HCT116 (cell line): ENCODE measurements at regions not wholly inside any gene's neighbourhood (a gene's known extent, or its start where the extent isn't known, plus 50 kb on each side); places are given as distances from the start of the nearest gene placed in this dataset.

ENCODE experiments used
- ATAC-seq: fragments of 200-7000 bp; cut with Tn5 transposase; 2 replicates; pipeline ENCODE4 v1.9.1; 2020; ENCODE audit warnings: mild to moderate bottlenecking, moderate library complexity
- BruUV-seq: library from RNA; stranded (reverse); fragments of 400-500 nt; replicated peaks from 2 replicates; lab custom pipeline; 2021; lab: Mats Ljungman, UMichigan
- CTCF ChIA-PET: fragments of 300-600 bp; sonication (Branson Sonifier 250); formaldehyde crosslinking; loops from one replicate; lab custom pipeline; 2021; ENCODE audit warnings: antibody characterized with exemption; lab: Charles Lee
- POLR2A ChIA-PET: fragments of 300-600, 350-600 bp; sonication (Branson Sonifier 250); formaldehyde crosslinking; loops from one replicate; lab custom pipeline; 2021; ENCODE audit warnings: antibody characterized with exemption; lab: Charles Lee
- RAD21 ChIA-PET, 2 experiments: fragments of 300-600 bp; sonication (Branson Sonifier 250); formaldehyde crosslinking; loops; one replicate each; lab custom pipeline; 2023; ENCODE audit warnings: low total read pairs in 2 of 2; ENCODE audit not compliant: uncharacterized antibody in 2 of 2, unreplicated experiment in 2 of 2, low non-redundant PET in 1 of 2; lab: Charles Lee
- DNase-seq: peaks from one replicate; pipeline ENCODE4 v3.0.0-alpha.2; 2010; ENCODE audit warnings: low read depth, low spot score
- H2AFZ ChIP-seq: fragments of 200-600 bp; shearing (Covaris generic), sonication (generic); 2 replicates; pipeline ENCODE4 v1.6.1; 2017; ENCODE audit warnings: low read depth, mixed run types, mixed read lengths, antibody characterized with exemption, low read length; ENCODE audit not compliant: poor library complexity, severe bottlenecking
- H3K27ac ChIP-seq: 2 replicates; pipeline ENCODE4 v1.5.1; 2012; ENCODE audit warnings: low read depth, low read length
- H3K27me3 ChIP-seq: fragments of 200-600 bp; sonication (generic); 2 replicates; pipeline ENCODE4 v1.6.1; 2016; ENCODE audit warnings: mixed run types, low read length, mixed read lengths; ENCODE audit not compliant: insufficient read depth
- H3K36me3 ChIP-seq, 2 experiments: fragments of 200-500 bp in 1 of 2; fragments of 200-600 bp in 1 of 2; sonication (Bioruptor generic) in 1 of 2; sonication (generic) in 1 of 2; 2 replicates each; pipeline versions ENCODE4 v1.5.1 to v1.6.1; 2014 to 2016; ENCODE audit warnings: low read length in 2 of 2, inconsistent platforms in 1 of 2, mixed read lengths in 1 of 2, mixed run types in 1 of 2; ENCODE audit not compliant: insufficient read depth in 2 of 2, control insufficient read depth in 1 of 2
- H3K4me1 ChIP-seq, 2 experiments: fragments of 200-600 bp in 1 of 2; sonication (generic) in 1 of 2; 2 replicates each; pipeline versions ENCODE4 v1.5.1 to v1.6.1; 2012 to 2017; ENCODE audit warnings: low read length in 2 of 2, inconsistent platforms in 1 of 2, mild to moderate bottlenecking in 1 of 2, mixed read lengths in 1 of 2, mixed run types in 1 of 2, moderate library complexity in 1 of 2; ENCODE audit not compliant: insufficient read depth in 2 of 2, control insufficient read depth in 1 of 2
- H3K4me2 ChIP-seq: fragments of 200-600 bp; sonication (generic); 2 replicates; pipeline ENCODE4 v1.6.1; 2017; ENCODE audit warnings: mixed run types, low read length, mixed read lengths
- H3K4me3 ChIP-seq, 2 experiments: fragments of 200-600 bp in 1 of 2; sonication (generic) in 1 of 2; replicated peaks in 1 of 2; 2 replicates each; pipeline ENCODE4 v1.5.1; 2011 to 2016; ENCODE audit warnings: low read length in 2 of 2, control low read depth in 1 of 2, low read depth in 1 of 2, mild to moderate bottlenecking in 1 of 2, mixed read lengths in 1 of 2, mixed run types in 1 of 2
- H3K79me2 ChIP-seq: fragments of 200-600 bp; sonication (generic); 2 replicates; pipeline ENCODE4 v1.6.1; 2017; ENCODE audit warnings: mild to moderate bottlenecking, mixed run types, low read length, moderate library complexity, mixed read lengths; ENCODE audit not compliant: insufficient read depth
- H3K9ac ChIP-seq: fragments of 200-600 bp; sonication (generic); 2 replicates; pipeline ENCODE4 v1.6.1; 2016; ENCODE audit warnings: low read length, mixed read lengths
- H3K9me2 ChIP-seq: fragments of 200-600 bp; sonication (generic), shearing (Covaris generic); 2 replicates; pipeline ENCODE4 v1.6.1; 2017; ENCODE audit warnings: mixed run types, mild to moderate bottlenecking, moderate library complexity; ENCODE audit not compliant: insufficient read depth
- H3K9me3 ChIP-seq, 2 experiments: fragments of 200-500 bp in 1 of 2; fragments of 200-600 bp in 1 of 2; sonication (Bioruptor generic) in 1 of 2; sonication (generic) in 1 of 2; 2 replicates each; pipeline ENCODE4 v1.6.1; 2014 to 2017; ENCODE audit warnings: low read length in 2 of 2, mixed read lengths in 2 of 2, inconsistent platforms in 1 of 2, low read depth in 1 of 2, mild to moderate bottlenecking in 1 of 2, mixed run types in 1 of 2, moderate library complexity in 1 of 2; ENCODE audit not compliant: control insufficient read depth in 1 of 2, insufficient read depth in 1 of 2
- H4K20me1 ChIP-seq: fragments of 200-600 bp; sonication (generic), shearing (Covaris generic); 2 replicates; pipeline ENCODE4 v1.6.1; 2017; ENCODE audit warnings: mixed run types, mild to moderate bottlenecking, moderate library complexity; ENCODE audit not compliant: insufficient read depth
- ATF3 ChIP-seq: IDR thresholded peaks from 2 replicates; pipeline ENCODE4 v1.6.1; 2012
- CBX3 ChIP-seq: IDR thresholded peaks from 2 replicates; pipeline ENCODE4 v1.6.1; 2012; ENCODE audit warnings: low read depth
- CEBPB ChIP-seq: IDR thresholded peaks from 2 replicates; pipeline ENCODE4 v1.6.1; 2012; ENCODE audit warnings: low read depth
- CTCF ChIP-seq, 3 experiments: fragments of 200-600 bp in 1 of 3; sonication (generic) in 1 of 3; IDR thresholded peaks in 2 of 3; conservative IDR thresholded peaks in 1 of 3; 2 replicates each; pipeline ENCODE4 v1.5.1; 2012 to 2017; ENCODE audit warnings: low read depth in 2 of 3, low read length in 2 of 3, antibody characterized with exemption in 1 of 3, borderline replicate concordance in 1 of 3, control low read depth in 1 of 3, mild to moderate bottlenecking in 1 of 3, mixed read lengths in 1 of 3, mixed run types in 1 of 3, moderate library complexity in 1 of 3; ENCODE audit not compliant: insufficient read depth in 1 of 3
- EGR1 ChIP-seq: IDR thresholded peaks from 2 replicates; pipeline ENCODE4 v1.6.1; 2012; ENCODE audit warnings: low read depth
- ELF1 ChIP-seq: IDR thresholded peaks from 2 replicates; pipeline ENCODE4 v1.6.1; 2012; ENCODE audit warnings: low read depth, borderline replicate concordance
- EZH2 ChIP-seq: fragments of 200-600 bp; sonication (generic); IDR thresholded peaks from 2 replicates; pipeline ENCODE4 v1.6.1; 2017; ENCODE audit warnings: antibody characterized with exemption, mixed run types
- FOSL1 ChIP-seq: IDR thresholded peaks from 2 replicates; pipeline ENCODE4 v1.6.1; 2012; ENCODE audit warnings: low read depth
- JUND ChIP-seq: IDR thresholded peaks from 2 replicates; pipeline ENCODE4 v1.6.1; 2012
- POLR2AphosphoS5 ChIP-seq: IDR thresholded peaks from 2 replicates; pipeline ENCODE4 v1.6.1; 2011; ENCODE audit warnings: mild to moderate bottlenecking, low read depth, low read length, moderate library complexity
- RAD21 ChIP-seq: IDR thresholded peaks from 2 replicates; pipeline ENCODE4 v1.6.1; 2012; ENCODE audit warnings: low read depth, mild to moderate bottlenecking
- REST ChIP-seq: IDR thresholded peaks from 2 replicates; pipeline ENCODE4 v1.6.1; 2012; ENCODE audit warnings: low read depth
- SIN3A ChIP-seq: IDR thresholded peaks from 2 replicates; pipeline ENCODE4 v1.6.1; 2012; ENCODE audit warnings: low read depth
- SP1 ChIP-seq: IDR thresholded peaks from 2 replicates; pipeline ENCODE4 v1.6.1; 2012; ENCODE audit warnings: low read depth
- SRF ChIP-seq: IDR thresholded peaks from 2 replicates; pipeline ENCODE4 v1.6.1; 2012; ENCODE audit warnings: low read depth
- TCF7L2 ChIP-seq: IDR thresholded peaks from 2 replicates; pipeline ENCODE4 v1.7.0; 2011; ENCODE audit warnings: borderline replicate concordance, inconsistent platforms; ENCODE audit not compliant: insufficient read depth, insufficient read length; ENCODE audit errors: extremely low read depth
- YY1 ChIP-seq: IDR thresholded peaks from 2 replicates; pipeline ENCODE4 v1.6.1; 2011; ENCODE audit warnings: low read length, low read depth, moderate library complexity, mild to moderate bottlenecking; ENCODE audit not compliant: insufficient replicate concordance; ENCODE audit errors: extremely low read depth
- ZBTB33 ChIP-seq: IDR thresholded peaks from 2 replicates; pipeline ENCODE4 v1.6.1; 2011; ENCODE audit warnings: mild to moderate bottlenecking, low read length, moderate library complexity; ENCODE audit not compliant: insufficient replicate concordance; ENCODE audit errors: extremely low read depth
- ZFX ChIP-seq: fragments of 450-650 bp; IDR thresholded peaks from 2 replicates; pipeline ENCODE4 v1.6.1; 2017
- ZNF274 ChIP-seq: fragments of 200-500 bp; sonication (Bioruptor generic); IDR thresholded peaks from 2 replicates; pipeline ENCODE4 v1.6.1; 2014; ENCODE audit warnings: mild to moderate bottlenecking, low read depth, low read length, inconsistent platforms
- intact Hi-C: fragments of 100-400 bp; cut with micrococcal nuclease; formaldehyde crosslinking; loops from 2 replicates; pipeline ENCODE4 v1.10.0; 2022

- Histone ChIP-seq H4K20me1 (no peaks in the 10 kb centered on the region), H3K4me1 (no peaks in the 10 kb centered on the region), H3K79me2 (no peaks in the 10 kb centered on the region), H3K9ac (no peak overlapping the region), H3K9me2 (no peaks in the 10 kb centered on the region), H3K27ac (no peak overlapping the region), H3K4me2 (no peak overlapping the region), H3K36me3 (no peaks in the 10 kb centered on the region), H3K9me3 (peaks cover 0 to 6% of the 10 kb centered on the region in 2 experiments; a peak in 2 of 4 replicates), H3K27me3 (no peaks in the 10 kb centered on the region), H3K4me3 (no peak overlapping the region), H2AFZ (no peak overlapping the region)
- ATAC-seq (no peak), DNase-seq (no peak)
- TF ChIP-seq EGR1 (no peak), YY1 (no peak), ZBTB33 (no peak), ATF3 (no peak), JUND (no peak), SRF (no peak), SP1 (no peak), EZH2 (no peak), RAD21 (no peak), POLR2AphosphoS5 (no peak), SIN3A (no peak), ZNF274 (no peak), REST (no peak), CBX3 (no peak), TCF7L2 (no peak), ZFX (no peak), CEBPB (no peak), FOSL1 (no peak), CTCF (IDR thresholded peaks at IDR 0.05 in 2 of 3, conservative IDR thresholded peaks at IDR 0.05 in 1 of 3; ENCODE audit: borderline replicate concordance in 1 of 3, insufficient read depth in 1 of 3, low read depth in 2 of 3, low read length in 2 of 3) (no peak), ELF1 (no peak)
- BruUV-seq: no TSS peak
- RAD21 ChIA-PET: no interaction called here
- CTCF ChIA-PET: no interaction called here
- intact Hi-C loops: no loop called here
- POLR2A ChIA-PET: no interaction called here
Observed at GRCh38 chr11:42857344-42857743, 454.5 kb upstream of the API5 start.
